HuH-7 (cell line): ENCODE measurements at regions not wholly inside any gene's neighbourhood (a gene's known extent, or its start where the extent isn't known, plus 50 kb on each side); places are given as distances from the start of the nearest gene placed in this dataset.
A peak's percentile ranks its signal among the peaks of the same experiment; 100 is the strongest.
"Not testable (repeated sequence)": the region's sequence is repeated elsewhere in the genome, so short reads cannot be mapped to it uniquely, and the experiment has no call there.

ENCODE experiments used
- DNase-seq: peaks from one replicate; pipeline ENCODE4 v3.0.0; 2011; ENCODE audit warnings: low spot score

- no peak for DNase-seq
These were observed 115.2 kb downstream of the ZNF37A start for GRCh38 chr10:38209332-38209731.

GRCh38 chr10:38209748-38210147 is 115.6 kb downstream of the ZNF37A start:
- not testable (repeated sequence) for DNase-seq

- no peak for DNase-seq
These were observed 118.3 kb downstream of the ZNF37A start for GRCh38 chr10:38212460-38212859.

DNA sequence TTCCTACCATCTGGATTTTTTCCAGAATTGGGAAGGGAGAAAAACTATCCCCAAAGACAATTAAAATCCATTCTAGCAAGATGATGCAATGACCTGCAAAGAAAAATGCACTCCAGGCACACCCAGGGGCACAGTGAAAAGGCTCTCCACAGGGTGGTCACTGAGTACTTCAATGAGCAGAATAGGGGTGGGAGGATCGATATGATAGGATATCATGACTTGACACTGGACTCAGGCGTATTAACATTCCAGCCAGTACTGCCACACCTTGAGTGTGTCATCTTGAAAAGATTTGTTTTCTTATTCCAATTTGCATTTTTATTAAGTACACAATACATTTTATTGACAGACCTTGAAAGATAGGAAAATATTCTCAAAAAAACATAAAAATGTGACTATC is 132.2 kb downstream of the ZNF37A start:
- DNase-seq, result no peak

- no peak for DNase-seq
These were observed 134.3 kb downstream of the ZNF37A start for GRCh38 chr10:38228394-38228793.

GRCh38 chr10:38238479-38238878 is 144.3 kb downstream of the ZNF37A start:
- DNase-seq, result not testable (repeated sequence)

DNA sequence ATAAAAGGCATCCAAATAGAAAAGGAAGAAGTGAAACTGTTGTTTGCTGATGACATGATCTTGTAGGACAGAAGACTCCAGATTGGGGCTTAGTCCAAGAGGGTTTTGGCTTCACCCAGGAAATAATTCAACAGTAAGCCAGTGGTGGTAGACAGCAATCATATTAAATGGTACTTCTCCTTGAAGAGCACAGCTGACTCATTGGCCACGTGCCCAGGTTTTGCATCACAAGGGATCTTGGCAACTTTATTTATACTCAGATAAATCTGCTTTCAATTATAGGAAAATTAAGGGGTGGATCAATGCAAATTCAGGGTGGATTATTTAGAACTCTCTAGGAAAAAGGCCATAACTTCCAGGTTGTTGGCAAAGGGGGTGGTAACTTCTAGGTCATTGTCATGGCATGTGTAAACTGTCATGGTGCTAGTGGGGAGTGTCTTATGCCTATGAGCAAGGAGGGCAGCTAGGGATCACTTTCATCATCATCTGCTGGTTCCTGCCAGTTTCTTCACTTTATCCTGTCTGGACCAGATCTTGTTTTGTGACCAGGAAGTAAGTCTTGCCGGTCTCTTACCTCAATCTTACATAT is 148.0 kb downstream of the ZNF37A start:
- DNase-seq, result not testable (repeated sequence)

- not testable (repeated sequence) for DNase-seq
These were observed 154.0 kb downstream of the ZNF37A start for GRCh38 chr10:38248113-38248512.

GRCh38 chr10:38252551-38252950 is 158.4 kb downstream of the ZNF37A start:
- DNase-seq, result not testable (repeated sequence)

- DNase-seq, result not testable (repeated sequence)
These were observed 173.4 kb downstream of the ZNF37A start for GRCh38 chr10:38267555-38267954.

- not testable (repeated sequence) for DNase-seq
These were observed 176.9 kb downstream of the ZNF37A start for GRCh38 chr10:38271031-38271430.

GRCh38 chr10:38274879-38275278 is 180.7 kb downstream of the ZNF37A start:
- not testable (repeated sequence) for DNase-seq

DNA sequence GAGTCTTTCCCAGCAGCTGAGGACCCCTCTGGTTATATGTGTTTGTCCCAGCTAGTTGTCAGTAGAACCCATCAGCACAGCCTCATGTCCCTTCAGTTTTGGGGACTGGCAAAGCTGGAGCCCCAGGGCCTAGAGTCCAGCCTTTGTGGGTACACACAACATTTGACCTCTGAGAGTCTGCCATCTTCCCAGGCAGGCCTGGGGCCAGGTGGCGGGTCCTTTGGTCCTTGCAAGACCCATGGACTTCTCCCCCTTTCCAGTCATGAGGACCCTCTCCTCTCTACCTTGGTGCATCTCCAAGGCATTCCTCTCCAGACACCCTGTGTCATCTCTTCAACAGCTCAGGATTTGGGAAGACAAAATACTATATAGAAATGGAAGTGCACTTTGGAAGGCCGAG is 198.4 kb downstream of the ZNF37A start:
- not testable (repeated sequence) for DNase-seq

- not testable (repeated sequence) for DNase-seq
These were observed 216.0 kb downstream of the ZNF37A start for GRCh38 chr10:38310111-38310510.

DNA sequence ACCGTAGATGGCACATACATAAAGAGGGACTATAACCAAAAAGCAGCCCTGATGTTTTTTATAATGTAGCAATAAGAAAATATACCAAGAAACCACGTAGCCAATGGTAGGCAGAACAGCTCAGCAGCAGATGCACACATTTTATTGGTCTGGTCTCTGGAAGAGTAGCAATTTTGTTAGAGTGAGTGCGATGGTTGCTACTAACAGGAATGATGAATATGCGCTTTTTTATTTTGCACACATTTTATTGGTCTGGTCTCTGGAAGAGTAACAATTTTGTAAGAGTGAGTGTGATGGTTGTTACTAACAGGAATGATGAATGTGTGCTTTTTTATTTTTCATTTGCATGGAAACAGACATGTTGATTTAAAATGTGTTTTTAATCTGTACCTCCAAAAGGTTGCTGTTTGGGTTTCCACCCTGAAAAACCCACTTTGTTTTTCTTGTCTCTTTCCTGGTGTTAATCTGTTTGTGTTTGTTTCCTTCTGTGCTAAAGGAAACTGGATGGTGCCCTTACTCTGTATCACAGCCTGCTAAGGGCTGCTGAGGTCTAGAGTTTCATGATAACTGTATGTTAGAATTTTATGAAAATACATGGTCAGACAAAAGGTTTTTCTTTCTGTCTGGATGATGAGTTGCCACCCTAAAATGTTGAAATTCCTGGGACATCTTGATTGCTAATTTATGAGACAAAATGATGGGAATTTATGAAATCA is 221.1 kb downstream of the ZNF37A start:
- not testable (repeated sequence) for DNase-seq

GRCh38 chr10:38321393-38321792 is 227.3 kb downstream of the ZNF37A start:
- DNase-seq, result not testable (repeated sequence)

- not testable (repeated sequence) for DNase-seq
These were observed 236.2 kb downstream of the ZNF37A start for GRCh38 chr10:38330306-38330705.

GRCh38 chr10:38331106-38331505 is 237.0 kb downstream of the ZNF37A start:
- not testable (repeated sequence) for DNase-seq

- DNase-seq, result not testable (repeated sequence)
These were observed 239.6 kb downstream of the ZNF37A start for GRCh38 chr10:38333699-38334098.

- DNase-seq, result not testable (repeated sequence)
These were observed 256.5 kb downstream of the ZNF37A start for GRCh38 chr10:38350645-38351044.

DNA sequence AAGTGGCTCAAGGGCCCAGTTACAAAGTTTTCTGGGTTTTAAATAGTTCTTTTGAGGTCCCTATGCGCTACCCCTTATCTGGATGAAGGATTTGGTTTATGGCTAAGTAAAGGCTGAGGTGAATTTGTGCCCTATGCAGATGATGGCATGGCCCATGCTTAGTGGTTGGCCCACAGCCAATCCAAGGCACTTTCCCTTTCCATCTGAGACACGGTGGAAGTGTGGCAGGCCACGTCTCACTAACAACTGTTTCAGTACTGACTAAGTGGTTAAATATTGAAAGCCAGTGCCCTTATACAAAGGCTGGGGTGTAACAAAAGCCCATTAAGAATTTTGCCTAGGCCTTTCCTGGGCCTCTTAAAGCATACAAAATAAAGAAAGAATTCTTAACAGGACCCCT is 260.3 kb downstream of the ZNF37A start:
- not testable (repeated sequence) for DNase-seq

DNA sequence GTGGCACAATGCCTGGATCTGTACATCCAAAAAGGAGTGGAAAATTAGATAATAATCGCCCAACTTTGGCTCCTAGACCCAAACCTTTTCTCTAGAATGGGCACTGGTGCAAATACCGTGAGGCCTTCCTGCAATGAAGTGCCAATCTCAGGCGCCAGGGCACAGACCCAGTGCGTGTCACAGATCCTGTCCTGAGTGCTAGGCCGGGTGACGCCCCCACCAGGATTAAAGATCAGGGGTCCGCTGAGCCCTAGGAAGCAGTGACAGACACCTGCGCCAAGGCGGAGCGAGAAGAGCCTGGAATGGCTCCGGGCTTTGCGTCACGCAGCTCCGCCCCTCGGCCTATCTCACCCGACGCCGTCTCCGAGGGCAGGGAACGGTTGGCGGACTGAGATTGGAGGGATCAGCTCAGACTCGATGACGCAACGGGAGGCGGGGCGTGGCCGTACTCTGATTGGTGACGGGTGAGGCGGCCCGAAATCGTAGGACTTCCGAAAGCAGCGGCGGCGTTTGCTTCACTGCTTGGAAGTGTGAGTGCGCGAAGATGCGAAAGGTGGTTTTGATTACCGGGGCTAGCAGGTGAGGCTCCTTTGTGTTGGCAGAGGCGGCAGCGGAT is 261.9 kb downstream of the ZNF37A start:
- DNase-seq, result peak; percentile 7

GRCh38 chr10:38356527-38356926 is 262.4 kb downstream of the ZNF37A start:
- DNase-seq, result not testable (repeated sequence)
